ENCODE measurements at regions not wholly inside any gene's neighbourhood (a gene's known extent, or its start where the extent isn't known, plus 50 kb on each side); places are given as distances from the start of the nearest gene placed in this dataset.

DNA sequence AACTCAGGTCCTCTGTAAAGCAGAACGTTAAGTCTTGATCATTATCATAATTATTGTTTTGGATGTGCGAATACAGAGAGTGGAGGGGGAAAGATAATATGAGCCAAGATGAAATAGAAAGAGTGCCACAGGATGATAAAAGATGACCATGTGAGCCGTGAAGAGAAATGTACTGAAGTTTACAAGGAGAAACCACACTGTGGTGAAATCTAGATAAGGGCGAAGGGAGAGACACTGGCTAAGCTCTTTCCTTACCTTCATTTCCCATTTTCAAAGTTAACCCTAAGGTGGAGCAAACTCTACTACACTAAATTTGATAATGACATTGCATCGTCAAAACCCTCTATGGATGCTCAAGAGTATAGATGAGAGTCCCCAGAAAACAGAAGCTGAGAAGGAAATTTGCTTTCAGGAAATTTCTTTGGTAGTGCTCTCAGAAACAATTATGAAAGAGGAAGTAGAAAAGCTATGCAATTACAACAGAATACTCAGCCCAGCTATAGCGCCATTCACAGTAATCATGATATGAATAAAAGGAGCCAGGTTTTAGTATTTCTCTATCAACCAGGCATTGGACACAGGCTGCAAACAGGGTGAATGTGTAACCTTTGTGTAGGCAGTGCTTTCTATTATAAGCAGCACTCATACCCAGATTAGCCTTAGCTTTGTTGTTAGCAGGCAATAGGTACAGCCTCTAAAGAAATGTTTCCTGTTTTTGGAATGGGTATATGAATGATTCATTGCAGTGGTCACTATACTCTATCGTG, 1080.7 kb downstream of the GRIK2 start:
- TF ChIP-seq, protein P1, sequence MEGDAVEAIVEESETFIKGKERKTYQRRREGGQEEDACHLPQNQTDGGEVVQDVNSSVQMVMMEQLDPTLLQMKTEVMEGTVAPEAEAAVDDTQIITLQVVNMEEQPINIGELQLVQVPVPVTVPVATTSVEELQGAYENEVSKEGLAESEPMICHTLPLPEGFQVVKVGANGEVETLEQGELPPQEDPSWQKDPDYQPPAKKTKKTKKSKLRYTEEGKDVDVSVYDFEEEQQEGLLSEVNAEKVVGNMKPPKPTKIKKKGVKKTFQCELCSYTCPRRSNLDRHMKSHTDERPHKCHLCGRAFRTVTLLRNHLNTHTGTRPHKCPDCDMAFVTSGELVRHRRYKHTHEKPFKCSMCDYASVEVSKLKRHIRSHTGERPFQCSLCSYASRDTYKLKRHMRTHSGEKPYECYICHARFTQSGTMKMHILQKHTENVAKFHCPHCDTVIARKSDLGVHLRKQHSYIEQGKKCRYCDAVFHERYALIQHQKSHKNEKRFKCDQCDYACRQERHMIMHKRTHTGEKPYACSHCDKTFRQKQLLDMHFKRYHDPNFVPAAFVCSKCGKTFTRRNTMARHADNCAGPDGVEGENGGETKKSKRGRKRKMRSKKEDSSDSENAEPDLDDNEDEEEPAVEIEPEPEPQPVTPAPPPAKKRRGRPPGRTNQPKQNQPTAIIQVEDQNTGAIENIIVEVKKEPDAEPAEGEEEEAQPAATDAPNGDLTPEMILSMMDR (IDR thresholded peaks at IDR 0.05; ENCODE audit: insufficient read depth, low read length, poor library complexity, severe bottlenecking), result no peak
- TF ChIP-seq EZH2phosphoT487 (conservative IDR thresholded peaks at IDR 0.05; ENCODE audit: low read length), result no peak
